K562 (cell line): ENCODE measurements at regions not wholly inside any gene's neighbourhood (a gene's known extent, or its start where the extent isn't known, plus 50 kb on each side); places are given as distances from the start of the nearest gene placed in this dataset.

Experiments used
- ATAC-seq: fragments of 200-7000 bp; cut with Tn5 transposase; 3 replicates; pipeline ENCODE4 v1.9.1; 2020; ENCODE audit warnings: moderate library complexity
- BruUV-seq: library from RNA; stranded (reverse); fragments of 400-500 nt; replicated peaks from 2 replicates; lab custom pipeline; 2021; lab: Mats Ljungman, UMichigan
- CTCF ChIA-PET: fragments of 300-600 bp; formaldehyde crosslinking; extraction: SDS; loops from one replicate; lab custom pipeline; 2021; ENCODE audit warnings: low intra/inter-chr PET ratio; lab: Yijun Ruan, JAX
- POLR2A ChIA-PET: fragments of 300-600, 350-650 bp; sonication (Branson Sonifier 250); formaldehyde crosslinking; extraction: SDS; loops from one replicate; lab custom pipeline; 2021; ENCODE audit warnings: antibody characterized with exemption, inconsistent platforms; lab: Yijun Ruan, JAX
- DNase-seq, 4 experiments: peaks; one replicate each; pipeline versions ENCODE4 v3.0.0 to v3.0.0-alpha.2; 2011 to 2018; ENCODE audit warnings: low spot score in 3 of 4, mixed read lengths in 3 of 4; ENCODE audit errors: extremely low read depth in 1 of 4
- FAIRE-seq: peaks from 2 replicates; lab custom pipeline; 2011; peaks lifted over from hg19 to GRCh38; lab: Jason Lieb, UNC
- H2AFZ ChIP-seq: 2 replicates; pipeline ENCODE4 v1.6.0; 2011; ENCODE audit warnings: low read depth, low read length, control low read depth, inconsistent platforms
- H3K27ac ChIP-seq: fragments of 200-600 bp; 3 replicates; pipeline ENCODE4 v1.8.0; 2011; ENCODE audit warnings: low read depth, mild to moderate bottlenecking, control low read depth, inconsistent platforms, low read length, moderate library complexity, mixed read lengths; ENCODE audit errors: extremely low read depth
- H3K27me3 ChIP-seq, 2 experiments: fragments of 300-600 bp in 1 of 2; 2 replicates in 1 of 2; 3 replicates in 1 of 2; pipeline versions ENCODE4 v1.6.0 to v1.8.0; 2011; ENCODE audit warnings: inconsistent platforms in 2 of 2, low read length in 2 of 2, mild to moderate bottlenecking in 1 of 2, mixed read lengths in 1 of 2, moderate library complexity in 1 of 2; ENCODE audit not compliant: control insufficient read depth in 2 of 2, insufficient read depth in 2 of 2
- H3K36me3 ChIP-seq: fragments of 300-600 bp; 3 replicates; pipeline ENCODE4 v1.8.0; 2011; ENCODE audit warnings: mild to moderate bottlenecking, low read length, inconsistent platforms; ENCODE audit not compliant: control insufficient read depth, insufficient read depth
- H3K4me1 ChIP-seq, 2 experiments: fragments of 200-600 bp in 1 of 2; replicated peaks in 1 of 2; 2 replicates in 1 of 2; 3 replicates in 1 of 2; pipeline versions ENCODE4 v1.5.1 to v1.8.0; 2011; ENCODE audit warnings: inconsistent platforms in 2 of 2, low read length in 2 of 2, mild to moderate bottlenecking in 1 of 2, mixed read lengths in 1 of 2, moderate library complexity in 1 of 2; ENCODE audit not compliant: control insufficient read depth in 2 of 2, insufficient read depth in 2 of 2
- H3K4me2 ChIP-seq: 2 replicates; pipeline ENCODE4 v1.6.1; 2011; ENCODE audit warnings: low read length, control low read depth, inconsistent platforms, mixed read lengths; ENCODE audit not compliant: insufficient read depth
- H3K4me3 ChIP-seq: fragments of 200-600 bp; sonication (generic), shearing (Covaris generic); 2 replicates; pipeline ENCODE4 v1.5.1; 2016; ENCODE audit warnings: control low read depth, inconsistent platforms
- H3K79me2 ChIP-seq: fragments of 200-600 bp; 3 replicates; pipeline ENCODE4 v1.8.0; 2011; ENCODE audit warnings: low read length, inconsistent platforms; ENCODE audit not compliant: control insufficient read depth, insufficient read depth
- H3K9ac ChIP-seq, 2 experiments: 2 replicates each; pipeline versions ENCODE4 v1.6.0 to v1.6.1; 2011; ENCODE audit warnings: low read depth in 2 of 2, low read length in 2 of 2, control low read depth in 1 of 2, inconsistent platforms in 1 of 2, mild to moderate bottlenecking in 1 of 2, mixed read lengths in 1 of 2; ENCODE audit not compliant: insufficient read depth in 1 of 2
- H3K9me1 ChIP-seq: one replicate; pipeline ENCODE4 v1.6.0; 2011; ENCODE audit warnings: inconsistent platforms, mild to moderate bottlenecking, low read length, moderate library complexity; ENCODE audit not compliant: control insufficient read depth, insufficient read depth
- H3K9me3 ChIP-seq: replicated peaks from 2 replicates; pipeline ENCODE4 v1.5.1; 2011; ENCODE audit warnings: low read depth, low read length, inconsistent platforms; ENCODE audit not compliant: control insufficient read depth, insufficient read depth
- H4K20me1 ChIP-seq: replicated peaks from 2 replicates; pipeline ENCODE4 v1.6.1; 2011; ENCODE audit warnings: low read length, inconsistent platforms, mixed read lengths; ENCODE audit not compliant: control insufficient read depth, insufficient read depth
- PCBP1 ChIP-seq: fragments of 200-400 bp; formaldehyde crosslinking; IDR thresholded peaks from 2 replicates; pipeline ENCODE4 v1.6.1; 2018; ENCODE audit warnings: mild to moderate bottlenecking, low read depth, low read length; ENCODE audit not compliant: poor library complexity, severe bottlenecking
- TFE3 ChIP-seq: fragments of 450-650 bp; formaldehyde crosslinking; IDR thresholded peaks from 2 replicates; pipeline ENCODE4 v1.4.0; 2020; ENCODE audit warnings: mild to moderate bottlenecking, mixed read lengths
- WGBS: fragments of 100-300 bp; shearing (Covaris generic); methylation state at CpG from one replicate; pipeline ENCODE4 v1.1.6; 2016; ENCODE audit warnings: low coverage, mixed read lengths; ENCODE audit not compliant: insufficient coverage; ENCODE audit errors: missing lambda C conversion rate; 5-methylcytosine and 5-hydroxymethylcytosine counted together
- in situ Hi-C: fragments of 300-500 bp; cut with MboI; formaldehyde crosslinking; loops from 4 replicates; pipeline ENCODE4 v1.15.0; 2018; ENCODE audit warnings: inconsistent platforms, mixed read lengths
- intact Hi-C: fragments of 100-400 bp; cut with micrococcal nuclease; formaldehyde crosslinking; loops from 2 replicates; pipeline ENCODE4 v1.14.2; 2022

GRCh38 chr2:144836635-144837350 lies 316.9 kb upstream of the ZEB2 start:
- FAIRE-seq = no peak
- Histone ChIP-seq H3K79me2 (no peaks in the 10 kb centered on the region), H3K4me2 (no peak overlapping the region), H2AFZ (peak overlapping the region; percentile 35; the same call in 1 of the 2 replicates), H3K4me3 (no peak overlapping the region), H3K9me3 (no peaks in the 10 kb centered on the region), H3K36me3 (no peaks in the 10 kb centered on the region), H3K9me1 (no peaks in the 10 kb centered on the region), H3K27me3 (no peaks in the 10 kb centered on the region), H3K4me1 (peaks cover 0 to 11% of the 10 kb centered on the region in 2 experiments; a peak in 3 of 5 replicates), H4K20me1 (no peaks in the 10 kb centered on the region), H3K27ac (no peak overlapping the region), H3K9ac (no peak overlapping the region)
- peak; percentile 54 for TF ChIP-seq TFE3 (CRISPR knock-in tag)
- no peak for TF ChIP-seq PCBP1
- no peak for ATAC-seq
- intact Hi-C loops (no loop called here), in situ Hi-C loops (no loop called here)
- DNase-seq = no peak
- no TSS peak for BruUV-seq
- CTCF ChIA-PET = no interaction called here
- POLR2A ChIA-PET = interaction anchor here (0.7 kb wide), 1 partner anchor 12 kb away, joined by 3 read pairs; no protein-coding TSS in a partner anchor
- 72% methylated on average over 7 of the region's 7 CpGs for WGBS
